ENCODE measurements at regions not wholly inside any gene's neighbourhood (a gene's known extent, or its start where the extent isn't known, plus 50 kb on each side); places are given as distances from the start of the nearest gene placed in this dataset.

DNA sequence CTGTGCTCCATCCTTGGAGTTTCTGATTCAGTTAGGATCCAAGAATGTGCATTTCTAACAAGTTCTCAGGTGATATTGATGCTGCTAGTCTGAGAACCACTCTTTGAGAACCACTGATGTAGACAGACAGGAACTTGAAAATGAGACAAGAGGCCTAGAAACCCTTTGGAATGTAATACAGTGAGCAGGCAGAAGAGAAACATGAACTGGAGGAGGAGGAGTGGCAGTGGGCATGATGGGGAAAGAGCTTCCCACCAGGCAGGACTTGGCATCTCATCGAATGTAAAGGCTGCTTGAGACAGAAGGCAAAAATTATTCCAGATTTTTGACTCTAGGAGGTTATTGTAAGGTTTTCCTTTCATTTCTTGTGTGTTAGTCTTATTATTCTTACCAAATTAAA, 295.8 kb upstream of the SGCD start:
- no peaks in the 10 kb centered on the region for H3K36me3 ChIP-seq (ENCODE audit: low read length)
- no peaks in the 10 kb centered on the region for H4K20me1 ChIP-seq (ENCODE audit: low read depth, low read length)
- H3K27me3 ChIP-seq (ENCODE audit: low read length), result no peaks in the 10 kb centered on the region
- no peak overlapping the region for H3K27ac ChIP-seq (ENCODE audit: low read depth, low read length)
- H3K9ac ChIP-seq (ENCODE audit: low read length), result no peak overlapping the region
- H3K9me2 ChIP-seq (replicated peaks; ENCODE audit: insufficient read depth, low read length), result no peaks in the 10 kb centered on the region
- no peak overlapping the region for H3K4me3 ChIP-seq (ENCODE audit: insufficient read depth, low read length, poor library complexity, severe bottlenecking)
- TF ChIP-seq, protein P1, sequence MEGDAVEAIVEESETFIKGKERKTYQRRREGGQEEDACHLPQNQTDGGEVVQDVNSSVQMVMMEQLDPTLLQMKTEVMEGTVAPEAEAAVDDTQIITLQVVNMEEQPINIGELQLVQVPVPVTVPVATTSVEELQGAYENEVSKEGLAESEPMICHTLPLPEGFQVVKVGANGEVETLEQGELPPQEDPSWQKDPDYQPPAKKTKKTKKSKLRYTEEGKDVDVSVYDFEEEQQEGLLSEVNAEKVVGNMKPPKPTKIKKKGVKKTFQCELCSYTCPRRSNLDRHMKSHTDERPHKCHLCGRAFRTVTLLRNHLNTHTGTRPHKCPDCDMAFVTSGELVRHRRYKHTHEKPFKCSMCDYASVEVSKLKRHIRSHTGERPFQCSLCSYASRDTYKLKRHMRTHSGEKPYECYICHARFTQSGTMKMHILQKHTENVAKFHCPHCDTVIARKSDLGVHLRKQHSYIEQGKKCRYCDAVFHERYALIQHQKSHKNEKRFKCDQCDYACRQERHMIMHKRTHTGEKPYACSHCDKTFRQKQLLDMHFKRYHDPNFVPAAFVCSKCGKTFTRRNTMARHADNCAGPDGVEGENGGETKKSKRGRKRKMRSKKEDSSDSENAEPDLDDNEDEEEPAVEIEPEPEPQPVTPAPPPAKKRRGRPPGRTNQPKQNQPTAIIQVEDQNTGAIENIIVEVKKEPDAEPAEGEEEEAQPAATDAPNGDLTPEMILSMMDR (IDR thresholded peaks at IDR 0.05; ENCODE audit: insufficient read depth, low read length, poor library complexity, severe bottlenecking), result no peak
- no peak for TF ChIP-seq EZH2phosphoT487 (conservative IDR thresholded peaks at IDR 0.05; ENCODE audit: low read length)
- no peaks in the 10 kb centered on the region for H3K9me3 ChIP-seq (ENCODE audit: insufficient read depth, low read length)
- no peaks in the 10 kb centered on the region for H3F3A ChIP-seq (ENCODE audit: insufficient read depth)
- no peak overlapping the region for H3K4me2 ChIP-seq (ENCODE audit: low read depth, low read length, poor library complexity, severe bottlenecking)
- H3K79me2 ChIP-seq (ENCODE audit: insufficient read depth, low read length), result no peaks in the 10 kb centered on the region
- no peak overlapping the region for H2AFZ ChIP-seq (ENCODE audit: low read depth, low read length, severe bottlenecking)

GRCh38 chr5:156036640-156037039, 290.3 kb upstream of the SGCD start:
- H3K4me2 ChIP-seq (ENCODE audit: low read depth, low read length, poor library complexity, severe bottlenecking), result no peak overlapping the region
- H3K9me3 ChIP-seq (ENCODE audit: insufficient read depth, low read length), result no peaks in the 10 kb centered on the region
- H3K79me2 ChIP-seq (ENCODE audit: insufficient read depth, low read length), result no peaks in the 10 kb centered on the region
- H3K36me3 ChIP-seq (ENCODE audit: low read length), result no peaks in the 10 kb centered on the region
- no peaks in the 10 kb centered on the region for H3K27me3 ChIP-seq (ENCODE audit: low read length)
- H3K9ac ChIP-seq (ENCODE audit: low read length), result no peak overlapping the region
- H3K27ac ChIP-seq (ENCODE audit: low read depth, low read length), result no peak overlapping the region
- H4K20me1 ChIP-seq (ENCODE audit: low read depth, low read length), result no peaks in the 10 kb centered on the region
- no peaks in the 10 kb centered on the region for H3F3A ChIP-seq (ENCODE audit: insufficient read depth)
- no peaks in the 10 kb centered on the region for H3K9me2 ChIP-seq (replicated peaks; ENCODE audit: insufficient read depth, low read length)
- no peak for TF ChIP-seq EZH2phosphoT487 (conservative IDR thresholded peaks at IDR 0.05; ENCODE audit: low read length)
- TF ChIP-seq, protein P1 (IDR thresholded peaks at IDR 0.05; ENCODE audit: insufficient read depth, low read length, poor library complexity, severe bottlenecking), result no peak
- H2AFZ ChIP-seq (ENCODE audit: low read depth, low read length, severe bottlenecking), result no peak overlapping the region
- no peak overlapping the region for H3K4me3 ChIP-seq (ENCODE audit: insufficient read depth, low read length, poor library complexity, severe bottlenecking)

DNA sequence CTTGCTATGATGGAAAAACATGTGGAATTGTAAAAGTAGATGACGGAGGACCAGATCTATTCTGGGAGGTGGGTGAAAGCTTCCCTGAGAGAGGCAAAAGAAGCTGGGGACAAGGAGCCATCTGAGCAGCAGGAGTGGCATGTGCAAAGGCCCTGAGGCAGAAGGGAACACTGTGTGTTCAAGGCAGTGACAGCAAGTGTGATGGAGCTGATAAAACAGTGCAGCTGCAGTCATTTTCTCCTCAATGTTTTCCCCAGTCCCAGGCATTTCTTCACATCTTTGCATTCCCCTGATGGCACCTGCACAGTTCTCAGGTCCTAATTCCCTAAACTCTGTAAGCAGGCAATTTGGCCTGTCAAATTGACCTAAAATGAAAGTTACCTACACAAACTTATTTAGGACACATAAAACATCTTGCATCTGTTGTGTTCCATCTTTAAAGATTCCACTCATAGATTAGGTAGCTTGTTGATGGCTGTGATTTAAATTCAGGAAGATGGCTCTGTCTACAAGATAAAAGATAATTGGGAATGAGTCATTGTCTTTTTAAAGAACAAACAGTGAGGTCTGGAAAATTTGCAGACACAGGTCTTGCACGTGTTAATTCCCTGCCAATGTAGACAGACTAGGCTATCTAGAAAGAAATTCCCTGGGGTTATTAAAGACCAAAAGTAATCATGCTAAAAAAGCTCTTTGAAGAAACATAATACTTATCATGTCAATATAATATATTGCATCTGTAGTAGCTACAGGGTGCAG, 289.6 kb upstream of the SGCD start:
- no peaks in the 10 kb centered on the region for H3K79me2 ChIP-seq (ENCODE audit: insufficient read depth, low read length)

More for the DNA sequence above, 289.6 kb upstream of the SGCD start:
- no peak for TF ChIP-seq EZH2phosphoT487 (conservative IDR thresholded peaks at IDR 0.05; ENCODE audit: low read length)
- TF ChIP-seq, protein P1 (IDR thresholded peaks at IDR 0.05; ENCODE audit: insufficient read depth, low read length, poor library complexity, severe bottlenecking), result no peak
- no peak overlapping the region for H3K4me2 ChIP-seq (ENCODE audit: low read depth, low read length, poor library complexity, severe bottlenecking)
- no peaks in the 10 kb centered on the region for H3K9me3 ChIP-seq (ENCODE audit: insufficient read depth, low read length)
- no peaks in the 10 kb centered on the region for H3K36me3 ChIP-seq (ENCODE audit: low read length)
- H4K20me1 ChIP-seq (ENCODE audit: low read depth, low read length), result no peaks in the 10 kb centered on the region
- no peaks in the 10 kb centered on the region for H3K27me3 ChIP-seq (ENCODE audit: low read length)
- H3K9ac ChIP-seq (ENCODE audit: low read length), result no peak overlapping the region
- H3K4me3 ChIP-seq (ENCODE audit: insufficient read depth, low read length, poor library complexity, severe bottlenecking), result no peak overlapping the region
- no peak overlapping the region for H3K27ac ChIP-seq (ENCODE audit: low read depth, low read length)
- no peaks in the 10 kb centered on the region for H3F3A ChIP-seq (ENCODE audit: insufficient read depth)
- no peaks in the 10 kb centered on the region for H3K9me2 ChIP-seq (replicated peaks; ENCODE audit: insufficient read depth, low read length)
- no peak overlapping the region for H2AFZ ChIP-seq (ENCODE audit: low read depth, low read length, severe bottlenecking)
